ENCODE measurements at regions not wholly inside any gene's neighbourhood (a gene's known extent, or its start where the extent isn't known, plus 50 kb on each side); places are given as distances from the start of the nearest gene placed in this dataset.

GRCh38 chr4:124329134-124329533, 383.4 kb downstream of the ANKRD50 start:
- Histone ChIP-seq H3K4me3 (no peak overlapping the region), H4K20me1 (no peaks in the 10 kb centered on the region), H3K9me3 (no peaks in the 10 kb centered on the region), H3K36me3 (no peaks in the 10 kb centered on the region), H3K4me1 (no peaks in the 10 kb centered on the region), H3K9ac (no peak overlapping the region), H3K27me3 (no peaks in the 10 kb centered on the region), H3K27ac (no peak overlapping the region), H3K4me2 (no peak overlapping the region)
- no peak for TF ChIP-seq Cebpa-rat (IDR thresholded peaks at IDR 0.05)

- no peaks in the 10 kb centered on the region for H4K20me1 ChIP-seq
These were observed 382.5 kb downstream of the ANKRD50 start for GRCh38 chr4:124330045-124330444.

GRCh38 chr4:124331781-124332180, 380.8 kb downstream of the ANKRD50 start:
- Histone ChIP-seq H3K4me2 (no peak overlapping the region), H3K4me1 (peaks cover 17% of the 10 kb centered on the region; the same call in 1 of the 2 replicates), H3K27ac (no peak overlapping the region), H3K9ac (no peak overlapping the region), H3K9me3 (no peaks in the 10 kb centered on the region), H4K20me1 (no peaks in the 10 kb centered on the region), H3K27me3 (no peaks in the 10 kb centered on the region), H3K4me3 (no peak overlapping the region), H3K36me3 (no peaks in the 10 kb centered on the region)
- no peak for TF ChIP-seq Cebpa-rat (IDR thresholded peaks at IDR 0.05)

More at GRCh38 chr4:124330045-124330444, 382.5 kb downstream of the ANKRD50 start:
- H3K27ac ChIP-seq: no peak overlapping the region
- H3K4me2 ChIP-seq: no peak overlapping the region
- no peaks in the 10 kb centered on the region for H3K36me3 ChIP-seq
- TF ChIP-seq Cebpa-rat (IDR thresholded peaks at IDR 0.05): no peak
- no peaks in the 10 kb centered on the region for H3K4me1 ChIP-seq
- no peaks in the 10 kb centered on the region for H3K9me3 ChIP-seq
- no peak overlapping the region for H3K9ac ChIP-seq
- no peaks in the 10 kb centered on the region for H3K27me3 ChIP-seq
- H3K4me3 ChIP-seq: no peak overlapping the region

GRCh38 chr4:124333466-124333865, 379.1 kb downstream of the ANKRD50 start:
- Histone ChIP-seq H3K9ac (no peak overlapping the region), H3K4me3 (no peak overlapping the region), H3K4me2 (no peak overlapping the region), H3K4me1 (peaks cover 19% of the 10 kb centered on the region; the same call in 1 of the 2 replicates), H3K27ac (no peak overlapping the region), H4K20me1 (no peaks in the 10 kb centered on the region), H3K27me3 (no peaks in the 10 kb centered on the region), H3K9me3 (peaks cover under 1% of the 10 kb centered on the region; the same call in 1 of the 2 replicates), H3K36me3 (no peaks in the 10 kb centered on the region)
- TF ChIP-seq Cebpa-rat (IDR thresholded peaks at IDR 0.05): no peak

- Histone ChIP-seq H3K4me1 (peaks cover 19% of the 10 kb centered on the region; the same call in 1 of the 2 replicates), H3K27me3 (no peaks in the 10 kb centered on the region), H3K9me3 (peaks cover 7% of the 10 kb centered on the region), H3K9ac (no peak overlapping the region), H4K20me1 (no peaks in the 10 kb centered on the region), H3K4me3 (no peak overlapping the region), H3K27ac (no peak overlapping the region), H3K36me3 (no peaks in the 10 kb centered on the region), H3K4me2 (no peak overlapping the region)
- no peak for TF ChIP-seq Cebpa-rat (IDR thresholded peaks at IDR 0.05)
These were observed 378.4 kb downstream of the ANKRD50 start for GRCh38 chr4:124334119-124334518.

GRCh38 chr4:124337874-124338273, 374.7 kb downstream of the ANKRD50 start:
- Histone ChIP-seq H3K4me3 (no peak overlapping the region), H3K4me1 (peaks cover 19% of the 10 kb centered on the region; the same call in 1 of the 2 replicates), H3K36me3 (no peaks in the 10 kb centered on the region), H4K20me1 (no peaks in the 10 kb centered on the region), H3K9me3 (peaks cover 9% of the 10 kb centered on the region), H3K4me2 (no peak overlapping the region), H3K27ac (no peak overlapping the region), H3K27me3 (no peaks in the 10 kb centered on the region), H3K9ac (no peak overlapping the region)
- TF ChIP-seq Cebpa-rat (IDR thresholded peaks at IDR 0.05): no peak

- Histone ChIP-seq H3K27me3 (no peaks in the 10 kb centered on the region), H3K4me3 (no peak overlapping the region), H3K27ac (no peak overlapping the region), H3K36me3 (no peaks in the 10 kb centered on the region), H4K20me1 (no peaks in the 10 kb centered on the region), H3K9me3 (peaks cover 6% of the 10 kb centered on the region), H3K4me2 (no peak overlapping the region), H3K9ac (no peak overlapping the region), H3K4me1 (no peaks in the 10 kb centered on the region)
- TF ChIP-seq Cebpa-rat (IDR thresholded peaks at IDR 0.05): no peak
These were observed 368.8 kb downstream of the ANKRD50 start for GRCh38 chr4:124343661-124344171.

- H3K27ac ChIP-seq: no peak overlapping the region
- H4K20me1 ChIP-seq: no peaks in the 10 kb centered on the region
- no peak overlapping the region for H3K9ac ChIP-seq
- H3K4me3 ChIP-seq: no peak overlapping the region
- H3K4me2 ChIP-seq: no peak overlapping the region
- H3K4me1 ChIP-seq: no peaks in the 10 kb centered on the region
- H3K27me3 ChIP-seq: no peaks in the 10 kb centered on the region
- no peak for TF ChIP-seq Cebpa-rat (IDR thresholded peaks at IDR 0.05)
- H3K36me3 ChIP-seq: no peaks in the 10 kb centered on the region
- peaks cover 4% of the 10 kb centered on the region; the same call in 1 of the 2 replicates for H3K9me3 ChIP-seq
These were observed 339.6 kb downstream of the ANKRD50 start for GRCh38 chr4:124372916-124373315.

- H3K9me3 ChIP-seq: no peaks in the 10 kb centered on the region
- H3K36me3 ChIP-seq: no peaks in the 10 kb centered on the region
- H3K4me3 ChIP-seq: no peak overlapping the region
- no peak overlapping the region for H3K27ac ChIP-seq
- H3K27me3 ChIP-seq: no peaks in the 10 kb centered on the region
- H4K20me1 ChIP-seq: no peaks in the 10 kb centered on the region
- no peak for TF ChIP-seq Cebpa-rat (IDR thresholded peaks at IDR 0.05)
- H3K4me2 ChIP-seq: no peak overlapping the region
- no peak overlapping the region for H3K9ac ChIP-seq
- H3K4me1 ChIP-seq: peaks cover 31% of the 10 kb centered on the region
These were observed 326.4 kb downstream of the ANKRD50 start for GRCh38 chr4:124386163-124386562.

- no peak overlapping the region for H3K4me3 ChIP-seq
- H3K4me1 ChIP-seq: peaks cover 31% of the 10 kb centered on the region
- H3K27ac ChIP-seq: no peak overlapping the region
- H4K20me1 ChIP-seq: no peaks in the 10 kb centered on the region
- no peaks in the 10 kb centered on the region for H3K36me3 ChIP-seq
- no peak overlapping the region for H3K9ac ChIP-seq
- TF ChIP-seq Cebpa-rat (IDR thresholded peaks at IDR 0.05): no peak
- peak overlapping the region; percentile 36 for H3K4me2 ChIP-seq
- H3K9me3 ChIP-seq: no peaks in the 10 kb centered on the region
- no peaks in the 10 kb centered on the region for H3K27me3 ChIP-seq
These were observed 325.9 kb downstream of the ANKRD50 start for GRCh38 chr4:124386648-124387047.

- Histone ChIP-seq H3K4me3 (no peak overlapping the region), H4K20me1 (no peaks in the 10 kb centered on the region), H3K9me3 (no peaks in the 10 kb centered on the region), H3K27ac (no peak overlapping the region), H3K4me1 (peaks cover 31% of the 10 kb centered on the region), H3K27me3 (no peaks in the 10 kb centered on the region), H3K4me2 (peak overlapping the region; percentile 31), H3K9ac (no peak overlapping the region), H3K36me3 (no peaks in the 10 kb centered on the region)
- TF ChIP-seq Cebpa-rat (IDR thresholded peaks at IDR 0.05): no peak
These were observed 322.9 kb downstream of the ANKRD50 start for GRCh38 chr4:124389591-124389990.

All from BLaER1 (cell line).